GM18499 (cell line): ENCODE measurements at regions not wholly inside any gene's neighbourhood (a gene's known extent, or its start where the extent isn't known, plus 50 kb on each side); places are given as distances from the start of the nearest gene placed in this dataset.

Experiments used
- ATAC-seq: cut with Tn5 transposase; IDR thresholded peaks from one replicate; pipeline ENCODE4 v1.9.1; 2021; ENCODE audit warnings: moderate number of reproducible peaks; ENCODE audit not compliant: insufficient read depth, unreplicated experiment

DNA sequence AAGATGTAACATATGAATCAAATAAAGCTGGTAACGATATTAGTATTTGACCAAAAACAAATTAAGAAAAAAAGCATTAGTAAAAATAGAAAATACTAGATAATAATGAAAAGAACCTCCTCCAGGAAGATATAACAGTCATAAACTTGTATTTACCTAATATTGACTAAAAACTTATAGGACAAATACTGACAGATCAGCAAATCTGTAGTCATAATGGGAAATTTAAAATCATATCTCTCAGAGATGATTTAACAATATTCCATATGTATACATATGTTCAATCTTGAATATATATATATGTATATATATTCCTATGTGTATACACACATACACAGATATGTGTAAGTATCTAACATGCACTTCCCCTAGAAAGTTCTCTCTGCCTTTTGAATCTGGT lies 52.0 kb upstream of the FGGY start:
- no peak for ATAC-seq
